Fibroblast of peridontal ligament (primary cell): ENCODE measurements at regions not wholly inside any gene's neighbourhood (a gene's known extent, or its start where the extent isn't known, plus 50 kb on each side); places are given as distances from the start of the nearest gene placed in this dataset.

ENCODE experiments used
- DNase-seq: peaks from one replicate; pipeline ENCODE4 v3.0.0-alpha.2; 2010; ENCODE audit errors: extremely low read depth

DNA sequence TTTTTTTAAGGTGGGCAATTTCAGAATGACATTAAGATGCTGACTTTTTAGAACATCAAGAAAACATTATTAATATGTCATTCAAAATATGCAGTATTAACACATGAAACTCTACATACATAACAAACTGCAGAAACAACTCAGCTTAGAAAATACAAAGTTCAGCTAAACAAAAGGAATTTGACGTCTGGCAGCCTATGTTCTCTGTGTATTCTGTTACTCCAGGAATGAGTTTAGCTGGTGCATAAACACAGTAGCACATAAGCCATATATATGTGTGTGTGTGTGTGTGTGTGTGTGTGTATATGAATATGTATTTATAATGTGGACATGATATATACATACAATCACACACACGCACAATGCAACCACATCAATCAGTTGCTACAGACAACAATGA is 413.5 kb upstream of the PSMD7 start:
- DNase-seq, result no peak

DNA sequence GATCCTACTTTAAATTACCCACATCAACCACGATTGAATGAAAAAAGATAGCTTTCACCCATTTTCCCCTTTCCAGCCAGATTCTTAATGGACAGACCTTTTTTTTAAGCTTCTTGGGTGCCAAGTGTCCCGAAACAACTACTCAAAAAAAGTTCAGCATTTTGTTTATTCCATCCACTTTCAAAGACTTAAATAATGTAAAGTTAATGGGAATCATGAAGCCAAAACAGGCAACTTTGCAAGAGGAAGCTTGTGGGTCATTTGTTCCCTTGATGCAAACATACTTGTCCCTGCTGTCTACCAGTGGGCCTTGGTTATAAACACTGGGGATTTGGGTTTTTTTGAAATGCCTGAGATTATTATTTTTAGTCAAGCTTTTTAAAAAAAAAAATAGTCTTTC is 414.0 kb upstream of the PSMD7 start:
- DNase-seq, result no peak

DNA sequence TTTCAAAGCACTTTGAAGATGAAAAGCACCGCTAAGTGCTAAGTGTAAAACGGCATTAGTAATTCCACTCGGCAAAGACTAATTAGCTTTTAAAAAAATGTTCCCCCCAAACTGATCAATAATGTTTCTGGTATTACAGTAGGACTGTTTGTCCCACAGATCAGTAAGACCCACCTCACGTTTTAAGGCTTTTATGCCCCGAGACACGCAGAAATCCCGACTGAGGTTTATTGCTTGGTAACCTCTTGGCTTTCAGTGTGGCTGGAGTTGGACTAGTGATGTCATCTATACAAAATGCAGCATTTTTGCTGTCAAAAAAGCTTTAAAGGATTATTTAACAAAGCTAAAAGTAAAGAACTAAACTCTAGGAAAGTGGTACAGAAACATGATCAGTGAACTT is 414.6 kb upstream of the PSMD7 start:
- DNase-seq, result no peak

DNA sequence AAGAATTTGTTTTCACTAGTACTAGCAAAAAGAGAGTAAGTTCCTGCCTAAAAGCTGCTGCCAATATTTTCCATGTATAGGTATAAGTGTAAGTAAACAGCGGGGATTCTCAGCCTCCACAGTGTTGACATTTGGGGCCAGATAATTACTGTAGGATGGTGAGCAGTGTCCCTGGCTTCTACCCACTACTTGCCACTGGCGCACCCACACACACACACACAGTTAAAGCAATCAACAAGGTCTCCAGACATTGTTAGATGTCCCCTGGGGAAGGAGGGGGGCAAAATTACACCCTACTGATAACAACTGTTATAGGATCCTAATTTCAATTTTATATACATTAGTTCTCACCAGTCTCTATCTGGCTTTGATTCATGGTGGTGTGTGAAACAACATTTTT is 417.0 kb upstream of the PSMD7 start:
- DNase-seq, result no peak

DNA sequence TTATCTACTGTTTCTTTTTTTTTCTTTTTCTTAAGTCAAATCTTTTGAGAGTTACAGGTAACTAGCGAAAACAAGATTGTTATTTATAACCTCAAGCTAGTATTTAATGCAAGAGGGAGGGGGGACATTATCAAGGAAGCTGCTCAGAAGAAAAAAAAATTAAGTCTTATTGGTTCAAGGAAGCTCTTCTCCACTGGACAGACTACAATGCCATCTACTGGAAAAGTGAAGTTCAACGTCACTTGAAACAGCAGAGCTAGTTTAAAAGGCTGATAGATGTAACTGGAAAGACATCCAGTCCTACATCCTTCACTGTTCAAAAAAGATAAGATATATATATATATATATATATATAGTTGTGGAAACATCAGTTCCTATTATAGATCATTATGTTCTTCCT is 418.0 kb upstream of the PSMD7 start:
- peak; percentile 88 for DNase-seq

DNA sequence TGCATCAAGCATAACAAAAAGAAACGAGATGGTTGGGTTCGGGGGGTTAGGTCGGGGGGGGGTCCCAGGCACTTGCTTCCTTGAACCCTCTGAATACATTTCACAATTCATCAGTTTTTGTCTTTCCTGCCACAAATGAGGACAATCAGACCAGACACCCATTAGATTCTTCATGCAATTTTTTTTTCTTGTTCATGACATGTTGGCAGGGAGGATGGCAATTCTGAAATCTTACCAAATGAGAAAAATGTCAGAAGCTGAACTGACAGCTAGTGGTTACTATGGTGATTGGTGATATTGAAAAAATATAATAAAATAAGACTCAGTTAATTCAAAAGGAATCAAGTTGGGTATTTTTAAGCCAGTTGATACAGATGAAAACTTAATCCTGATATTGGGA is 419.5 kb upstream of the PSMD7 start:
- no peak for DNase-seq

DNA sequence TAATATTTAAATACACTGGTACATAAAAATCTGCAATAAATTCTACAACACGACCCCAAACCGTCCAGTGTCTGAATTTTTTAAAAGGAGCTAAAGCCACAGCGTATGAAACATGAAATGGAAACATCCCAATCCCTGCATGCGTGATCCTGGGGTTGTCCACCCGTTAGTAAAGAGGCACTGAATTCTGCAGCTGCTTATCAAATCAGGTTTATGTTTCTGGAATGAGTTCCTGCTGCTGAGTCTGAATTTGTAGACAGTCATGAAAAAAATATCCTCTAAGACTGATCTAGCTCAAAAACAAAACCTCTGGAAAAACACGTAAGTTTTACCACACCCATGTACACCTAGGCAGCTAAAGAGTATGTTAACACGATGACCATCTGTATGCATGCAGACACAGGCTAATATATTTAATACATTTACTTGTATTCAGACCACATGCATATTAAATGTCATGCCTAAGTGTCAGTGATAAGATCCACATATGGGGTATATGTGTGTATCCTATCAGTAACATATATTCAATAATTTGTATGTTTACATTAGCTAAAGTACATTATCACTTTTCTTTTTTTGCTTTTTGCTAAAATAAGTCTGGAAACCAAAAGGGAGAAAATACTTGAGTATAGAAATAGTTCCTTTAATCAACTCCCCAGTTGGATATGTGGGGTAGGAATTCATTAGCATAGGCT is 420.5 kb upstream of the PSMD7 start:
- no peak for DNase-seq

DNA sequence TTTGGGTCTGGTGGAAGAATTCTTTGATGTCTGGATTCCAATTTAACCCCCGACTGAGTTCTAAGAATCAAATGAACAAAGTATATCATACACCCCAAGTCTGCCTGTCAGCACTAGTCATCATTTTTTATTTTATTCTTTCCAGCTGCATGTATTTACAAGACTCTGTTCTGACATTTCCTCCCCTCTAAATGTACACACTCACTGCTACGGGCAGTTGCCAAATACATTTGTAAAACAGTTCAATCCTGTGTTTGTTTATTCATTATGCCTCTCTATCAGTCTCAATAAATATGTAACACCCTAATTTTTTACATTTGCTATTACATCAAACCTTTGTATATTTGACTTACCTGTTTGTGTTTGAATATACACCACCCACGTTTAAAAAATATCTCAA is 422.3 kb upstream of the PSMD7 start:
- DNase-seq, result no peak

DNA sequence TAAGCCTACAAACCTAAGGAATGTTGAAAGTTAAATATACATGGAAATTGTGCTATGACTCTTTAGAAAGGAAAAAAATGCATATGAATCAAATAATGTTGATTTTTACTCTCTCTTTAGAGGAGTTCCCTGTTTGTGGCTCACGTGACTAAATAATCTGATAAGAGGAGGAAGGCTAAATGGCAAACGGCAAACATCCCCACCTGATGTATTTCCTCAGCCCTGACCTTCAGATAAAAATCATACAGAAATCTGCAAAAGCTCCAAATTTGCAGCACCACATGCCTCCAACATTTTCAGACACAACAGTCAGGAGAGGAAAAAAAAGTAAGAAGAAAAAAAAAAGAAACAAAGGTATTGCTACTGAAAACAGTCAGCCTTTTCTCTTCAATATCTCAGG is 423.0 kb upstream of the PSMD7 start:
- DNase-seq, result no peak

DNA sequence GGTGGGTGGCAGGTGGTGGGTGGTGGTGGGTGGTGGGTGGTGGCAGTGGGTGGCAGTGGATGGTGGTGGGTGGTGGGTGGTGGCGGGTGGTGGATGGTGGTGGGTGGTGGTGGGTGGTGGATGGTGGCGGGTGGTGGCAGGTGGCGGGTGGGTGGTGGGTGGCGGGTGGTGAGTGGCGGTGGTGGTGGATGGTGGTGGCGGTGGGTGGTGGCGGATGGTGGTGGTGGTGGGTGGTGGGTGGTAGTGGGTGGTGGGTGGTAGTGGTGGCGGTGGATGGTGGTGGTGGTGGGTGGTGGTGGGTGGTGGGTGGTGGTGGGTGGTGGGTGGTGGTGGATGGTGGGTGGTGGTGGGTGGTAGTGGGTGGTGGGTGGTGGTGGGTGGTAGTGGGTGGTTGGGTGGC is 423.8 kb upstream of the PSMD7 start:
- DNase-seq, result no peak

DNA sequence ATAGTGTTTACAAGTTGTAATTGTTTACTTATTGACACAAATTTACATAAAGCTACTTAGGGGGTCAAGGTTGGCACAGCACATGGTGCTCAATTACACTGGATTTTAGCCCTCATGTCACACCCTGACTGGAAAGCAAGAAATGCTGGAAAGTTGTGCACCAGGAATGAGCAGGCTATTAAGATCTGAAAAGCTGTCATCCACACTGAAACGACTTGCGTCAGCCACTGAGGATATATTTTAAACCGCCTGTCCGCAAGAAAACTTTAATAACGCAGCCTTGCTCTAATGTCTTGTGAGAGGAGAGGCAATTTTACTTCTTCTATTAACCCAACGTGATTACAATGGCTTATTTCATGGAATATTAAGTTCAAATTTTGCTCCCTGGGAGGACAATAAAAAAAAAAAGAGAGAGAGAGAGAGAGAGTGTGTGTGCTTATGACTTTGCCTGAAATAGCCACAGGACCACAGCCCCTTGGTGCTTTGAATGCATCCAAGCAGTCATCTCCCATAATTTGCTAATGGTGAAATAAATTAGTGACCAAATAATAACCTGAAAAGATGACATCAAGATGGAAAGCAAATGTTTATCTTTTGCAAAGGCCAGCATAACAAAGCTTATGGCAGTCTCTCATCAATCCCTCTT is 425.4 kb upstream of the PSMD7 start:
- DNase-seq, result no peak

DNA sequence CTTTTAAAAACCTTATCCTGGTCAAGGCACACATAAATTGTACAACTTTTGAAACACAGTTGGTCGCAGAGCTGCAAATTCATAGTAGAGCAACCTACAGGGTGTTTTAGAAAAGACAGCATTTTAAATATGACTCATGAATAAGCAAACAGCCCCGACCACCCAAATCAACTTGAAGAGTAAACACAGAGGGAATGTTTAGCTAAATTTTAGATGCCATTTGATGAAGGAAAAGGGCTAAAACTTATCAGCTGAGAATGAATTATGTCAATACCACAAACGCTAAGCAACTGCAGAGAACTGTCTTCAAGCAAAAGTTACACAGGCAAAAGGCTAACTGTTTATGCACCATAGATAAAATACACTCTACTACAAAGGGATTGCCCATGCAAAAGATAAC is 427.5 kb upstream of the PSMD7 start:
- no peak for DNase-seq

DNA sequence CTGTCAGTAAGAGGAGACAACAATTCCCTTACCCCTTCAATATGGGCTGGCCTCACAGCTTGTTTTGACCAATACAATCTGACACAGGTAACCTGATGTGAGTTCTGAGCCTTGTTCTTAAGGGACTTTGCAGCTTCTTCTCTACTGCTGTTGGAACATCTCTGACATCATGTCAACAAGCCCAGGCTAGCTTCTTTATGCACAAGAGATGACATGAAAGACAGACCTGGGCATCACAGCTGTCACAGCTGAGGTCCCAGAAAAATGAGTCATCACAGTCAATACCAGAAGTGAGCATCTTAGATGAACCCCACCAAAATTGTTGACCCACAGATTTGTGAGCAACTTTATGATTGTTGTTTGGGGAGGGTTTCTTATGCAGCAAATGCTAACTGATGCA is 431.7 kb upstream of the PSMD7 start:
- no peak for DNase-seq

DNA sequence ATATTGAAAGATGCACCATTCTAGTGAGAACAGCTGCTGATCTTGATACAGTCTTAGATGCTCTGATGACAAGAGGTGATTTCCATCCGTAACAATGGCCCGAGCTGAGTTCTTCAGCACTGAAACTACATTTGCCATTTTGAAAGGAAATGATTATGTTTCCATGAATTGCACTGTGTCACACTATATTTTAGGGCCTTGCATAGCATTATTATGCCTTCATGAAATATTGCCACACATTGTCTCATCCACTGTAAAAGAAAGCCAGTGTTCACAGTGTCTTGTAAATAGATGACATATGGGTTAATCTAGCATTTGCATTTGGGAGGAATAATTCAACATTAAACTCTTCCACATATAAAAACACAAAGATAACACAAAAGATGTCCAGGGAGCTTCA is 438.3 kb upstream of the PSMD7 start:
- no peak for DNase-seq

DNA sequence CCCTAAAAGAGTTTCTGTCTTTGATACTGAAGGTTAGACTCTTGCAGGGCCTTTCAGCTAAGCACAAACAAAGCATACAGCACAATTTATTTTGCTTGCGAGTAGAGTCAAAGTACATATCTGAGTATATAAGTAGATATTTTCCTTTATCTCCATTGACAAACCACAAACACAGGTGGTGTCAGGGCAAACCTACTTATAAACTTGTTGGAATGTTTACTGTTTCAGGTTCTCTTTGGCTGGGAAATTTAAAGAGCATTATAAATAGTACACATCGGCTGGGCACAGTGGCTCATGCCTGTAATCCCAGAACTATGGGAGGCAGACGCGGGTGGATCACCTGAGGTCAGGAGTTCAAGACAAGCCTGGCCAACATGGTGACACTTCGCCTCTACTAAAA is 442.6 kb upstream of the PSMD7 start:
- DNase-seq, result no peak

DNA sequence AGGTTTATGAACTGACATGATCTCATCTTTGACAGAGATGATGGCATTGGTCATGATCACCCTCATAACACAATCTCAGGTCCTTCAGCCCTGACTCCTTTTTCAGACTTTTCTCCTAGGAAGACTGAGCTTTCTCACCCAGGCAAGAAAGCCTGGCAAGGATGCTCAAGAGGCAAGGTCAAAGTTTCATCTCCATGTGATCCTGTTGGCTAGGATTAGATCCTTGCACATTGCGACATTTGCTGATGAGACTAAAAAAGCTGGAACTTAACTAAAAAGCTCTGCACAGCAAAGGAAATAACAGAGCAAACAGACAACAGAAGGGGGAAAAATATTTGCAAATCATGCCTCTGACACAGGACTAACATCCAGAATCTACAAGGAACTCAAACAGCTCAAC is 444.1 kb upstream of the PSMD7 start:
- DNase-seq, result no peak

DNA sequence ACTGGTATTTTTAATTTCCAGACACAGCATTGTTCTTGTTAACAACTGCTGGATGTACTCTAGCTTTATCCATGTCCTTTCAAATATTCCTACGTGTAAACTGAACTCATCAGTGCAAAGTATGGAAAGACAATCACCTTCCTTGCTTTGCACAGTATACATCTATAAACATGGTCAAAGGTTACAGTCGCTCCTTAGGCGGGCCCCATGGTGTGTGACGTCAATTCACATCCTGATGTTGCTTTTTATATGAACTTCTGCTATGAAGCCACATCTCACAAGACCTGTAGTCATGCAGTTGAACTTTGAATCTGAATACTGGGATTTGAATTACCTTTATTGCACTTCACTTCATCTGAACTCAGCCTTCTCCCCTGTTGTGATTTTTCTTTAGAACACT is 447.6 kb upstream of the PSMD7 start:
- no peak for DNase-seq

DNA sequence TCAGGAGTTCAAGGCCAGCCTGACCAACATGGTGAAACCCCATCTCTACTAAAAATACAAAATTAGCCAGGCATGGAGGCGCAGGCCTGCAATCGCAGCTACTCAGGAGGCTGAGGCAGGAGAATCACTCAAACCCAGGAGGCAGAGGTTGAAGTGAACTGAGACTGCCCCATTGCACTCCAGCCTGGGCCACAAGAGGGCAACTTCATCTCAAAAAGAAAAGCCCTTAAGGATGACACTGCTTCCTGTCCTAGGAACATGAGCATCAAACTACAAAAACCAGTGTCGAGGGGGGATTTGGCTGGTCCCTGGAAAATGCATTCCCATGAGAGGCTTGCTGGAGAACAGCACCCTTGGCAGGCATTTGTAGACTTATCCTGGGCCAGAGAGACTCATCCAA is 449.5 kb upstream of the PSMD7 start:
- no peak for DNase-seq

DNA sequence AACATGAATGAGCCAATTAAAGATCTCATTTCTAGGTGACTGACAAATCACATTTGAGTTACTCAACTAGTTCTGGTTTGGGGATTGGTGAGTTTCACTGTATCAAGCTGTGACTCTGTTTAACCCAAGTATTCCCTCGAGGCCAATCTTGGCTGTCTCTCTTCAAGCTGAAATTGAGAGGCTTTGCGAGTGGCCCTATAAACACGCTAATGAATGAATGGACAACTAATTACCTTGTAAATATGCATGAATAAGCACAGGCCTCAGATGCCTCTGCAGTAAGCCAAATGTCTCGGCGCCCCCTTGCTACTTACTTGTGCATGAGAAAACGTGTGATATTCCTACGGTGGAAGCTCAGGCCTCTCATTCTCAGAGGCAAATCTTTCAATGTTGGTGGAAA is 450.3 kb upstream of the PSMD7 start:
- DNase-seq, result no peak

DNA sequence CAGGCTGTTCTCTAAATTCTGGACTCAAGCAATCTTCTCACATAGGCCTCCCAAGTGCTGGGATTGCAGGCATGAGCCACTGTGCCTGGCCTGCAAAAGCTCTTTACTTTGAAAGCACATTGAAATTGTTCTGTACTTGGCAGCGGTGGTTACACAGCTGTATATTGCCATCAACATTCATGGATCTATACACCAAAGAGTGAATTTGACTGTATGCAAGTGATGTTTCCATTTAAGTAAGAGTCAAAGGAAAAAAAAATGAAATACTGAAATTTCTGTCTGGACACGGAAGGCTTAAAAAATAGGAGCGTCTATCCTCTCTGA is 450.6 kb upstream of the PSMD7 start:
- no peak for DNase-seq

DNA sequence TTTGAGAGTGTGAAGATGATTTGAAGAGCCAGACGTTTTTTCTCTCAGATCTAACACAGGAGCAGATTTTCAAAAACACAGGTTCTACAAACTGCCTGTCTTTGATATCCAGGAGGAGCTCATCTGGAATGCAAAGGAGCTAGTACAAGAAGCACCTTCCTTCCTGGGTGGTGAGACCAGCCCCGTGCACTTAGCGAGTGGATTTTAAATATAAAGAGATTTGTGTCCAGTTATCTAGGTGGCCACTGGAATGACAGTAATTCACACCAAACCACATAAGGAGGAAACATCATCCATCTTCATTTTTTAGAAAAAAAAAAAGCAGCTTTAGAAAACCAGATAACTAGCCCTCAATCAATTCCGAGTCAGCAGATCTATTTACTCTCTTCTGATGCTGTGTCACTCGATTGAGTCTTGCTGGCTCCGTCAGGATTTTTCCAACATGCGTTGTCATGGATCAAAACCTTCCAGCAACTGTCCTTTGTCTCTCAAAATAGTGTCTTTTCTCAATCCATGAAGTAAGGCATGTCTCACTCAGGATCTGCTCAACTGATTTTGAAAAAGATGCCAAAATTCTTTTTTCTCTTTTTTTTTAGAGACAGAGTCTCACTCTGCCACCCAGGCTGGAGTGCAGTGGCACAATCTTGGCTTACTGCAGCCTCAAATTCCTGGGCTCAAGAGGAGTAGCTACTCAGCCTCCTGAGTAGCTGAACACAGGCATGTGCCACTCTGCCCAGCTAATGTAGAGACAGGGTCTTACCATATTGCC is 451.2 kb upstream of the PSMD7 start:
- DNase-seq, result no peak

DNA sequence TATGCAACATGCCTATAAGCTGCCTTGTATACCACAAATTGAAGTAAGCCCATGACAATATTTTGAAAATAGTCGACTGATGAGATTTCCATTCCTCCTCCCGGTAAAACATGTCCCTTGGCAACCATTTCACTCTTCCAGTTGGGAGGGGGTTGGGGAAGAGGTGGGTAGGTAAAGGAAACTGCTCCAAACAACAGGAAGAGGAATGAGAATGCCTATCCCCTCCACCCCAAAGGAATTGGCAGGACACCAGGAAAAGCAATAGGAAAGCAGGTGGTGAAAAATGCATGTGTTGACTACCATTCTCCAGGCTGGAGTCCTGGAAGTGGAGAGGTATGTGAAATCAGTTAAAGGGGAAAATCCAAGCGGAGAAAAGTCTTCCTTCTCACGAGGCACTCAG is 455.9 kb upstream of the PSMD7 start:
- no peak for DNase-seq

DNA sequence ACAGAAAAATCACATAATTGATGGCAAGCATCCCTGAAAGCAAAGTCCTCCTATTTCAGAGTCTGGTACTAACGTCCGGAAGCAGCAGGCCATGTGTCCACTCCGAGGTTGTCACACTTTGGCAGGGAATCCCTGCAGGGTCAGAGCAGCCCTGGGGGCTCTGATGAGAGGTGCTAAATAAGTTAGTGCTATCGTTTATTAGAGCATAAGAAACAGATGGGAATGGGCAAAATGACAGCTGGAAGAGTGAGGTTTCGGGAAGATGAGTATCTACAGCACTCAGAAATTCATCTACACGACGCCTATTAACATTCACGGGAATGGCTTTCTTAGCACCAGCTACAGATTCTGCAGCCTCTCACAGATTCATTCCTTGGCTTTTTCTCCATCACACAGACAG is 465.4 kb upstream of the PSMD7 start:
- DNase-seq, result no peak
